Mucosa of descending colon (tissue), 3 donors: ENCODE measurements at regions not wholly inside any gene's neighbourhood (a gene's known extent, or its start where the extent isn't known, plus 50 kb on each side); places are given as distances from the start of the nearest gene placed in this dataset.

Source experiments
- ATAC-seq: fragments of 200-7000 bp; cut with Tn5 transposase; one replicate; pipeline ENCODE4 v1.9.1; 2020; ENCODE audit warnings: mild to moderate bottlenecking, moderate library complexity
- DNase-seq, 3 donors: peaks; one replicate each; pipeline ENCODE4 v3.0.0-alpha.2; 2020
- H3K36me3 ChIP-seq: fragments of 200-600 bp; one replicate; pipeline ENCODE4 v1.8.0; 2021; ENCODE audit warnings: low read depth, mild to moderate bottlenecking
- H3K4me1 ChIP-seq: fragments of 200-600 bp; one replicate; pipeline ENCODE4 v1.8.0; 2021; ENCODE audit warnings: low read depth, mild to moderate bottlenecking
- H3K4me3 ChIP-seq: fragments of 200-600 bp; one replicate; pipeline ENCODE4 v1.8.0; 2021; ENCODE audit warnings: mild to moderate bottlenecking
- H3K9me3 ChIP-seq: fragments of 200-600 bp; one replicate; pipeline ENCODE4 v1.8.0; 2021; ENCODE audit warnings: mild to moderate bottlenecking
- intact Hi-C, 2 donors: fragments of 100-400 bp; cut with DNase I in 1 of 2; cut with micrococcal nuclease in 1 of 2; formaldehyde crosslinking; loops; one replicate each; pipeline versions ENCODE4 v1.11.0 to v1.11.1; 2022; cut with DNase I, micrococcal nuclease
- TF ChIP-seq, protein P1 (sequence below): fragments of 200-600 bp; IDR thresholded peaks from one replicate; pipeline ENCODE4 v1.8.0; 2022; ENCODE audit warnings: antibody characterized with exemption, mild to moderate bottlenecking
- donor health status: DM: no; HTN: no; CAD: no; lungs with moderate emphysema.
- donor health status: DM: no; HTN: no; CAD: no.
- donor health status: DM: no; HTN: yes; CAD: no.

DNA sequence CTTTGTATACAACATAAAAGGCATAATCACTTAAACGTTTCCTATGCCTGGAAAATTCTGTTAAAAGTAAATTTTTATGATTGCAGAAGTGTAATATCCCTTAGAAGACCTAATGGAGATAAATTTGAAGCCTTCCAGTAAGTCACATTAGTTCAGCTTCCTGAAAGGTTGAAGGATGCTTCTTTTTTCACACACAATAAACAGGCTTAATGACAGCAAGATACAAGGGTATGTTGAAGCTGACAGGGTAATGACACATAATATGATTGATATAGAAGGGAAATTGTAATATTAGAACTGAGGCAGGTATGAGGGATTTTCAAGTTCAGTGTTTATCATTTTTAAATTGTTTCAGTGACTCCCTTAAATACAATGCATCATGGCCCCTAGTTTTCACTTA, 161.8 kb upstream of the NAALADL2 start:
- DNase-seq (no peak), ATAC-seq (no peak)
- intact Hi-C loops = no loop called here
- H3K4me1 ChIP-seq = no peaks in the 10 kb centered on the region
- no peak overlapping the region for H3K4me3 ChIP-seq
- TF ChIP-seq, protein P1, sequence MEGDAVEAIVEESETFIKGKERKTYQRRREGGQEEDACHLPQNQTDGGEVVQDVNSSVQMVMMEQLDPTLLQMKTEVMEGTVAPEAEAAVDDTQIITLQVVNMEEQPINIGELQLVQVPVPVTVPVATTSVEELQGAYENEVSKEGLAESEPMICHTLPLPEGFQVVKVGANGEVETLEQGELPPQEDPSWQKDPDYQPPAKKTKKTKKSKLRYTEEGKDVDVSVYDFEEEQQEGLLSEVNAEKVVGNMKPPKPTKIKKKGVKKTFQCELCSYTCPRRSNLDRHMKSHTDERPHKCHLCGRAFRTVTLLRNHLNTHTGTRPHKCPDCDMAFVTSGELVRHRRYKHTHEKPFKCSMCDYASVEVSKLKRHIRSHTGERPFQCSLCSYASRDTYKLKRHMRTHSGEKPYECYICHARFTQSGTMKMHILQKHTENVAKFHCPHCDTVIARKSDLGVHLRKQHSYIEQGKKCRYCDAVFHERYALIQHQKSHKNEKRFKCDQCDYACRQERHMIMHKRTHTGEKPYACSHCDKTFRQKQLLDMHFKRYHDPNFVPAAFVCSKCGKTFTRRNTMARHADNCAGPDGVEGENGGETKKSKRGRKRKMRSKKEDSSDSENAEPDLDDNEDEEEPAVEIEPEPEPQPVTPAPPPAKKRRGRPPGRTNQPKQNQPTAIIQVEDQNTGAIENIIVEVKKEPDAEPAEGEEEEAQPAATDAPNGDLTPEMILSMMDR = no peak
- H3K9me3 ChIP-seq = no peaks in the 10 kb centered on the region
- no peaks in the 10 kb centered on the region for H3K36me3 ChIP-seq

DNA sequence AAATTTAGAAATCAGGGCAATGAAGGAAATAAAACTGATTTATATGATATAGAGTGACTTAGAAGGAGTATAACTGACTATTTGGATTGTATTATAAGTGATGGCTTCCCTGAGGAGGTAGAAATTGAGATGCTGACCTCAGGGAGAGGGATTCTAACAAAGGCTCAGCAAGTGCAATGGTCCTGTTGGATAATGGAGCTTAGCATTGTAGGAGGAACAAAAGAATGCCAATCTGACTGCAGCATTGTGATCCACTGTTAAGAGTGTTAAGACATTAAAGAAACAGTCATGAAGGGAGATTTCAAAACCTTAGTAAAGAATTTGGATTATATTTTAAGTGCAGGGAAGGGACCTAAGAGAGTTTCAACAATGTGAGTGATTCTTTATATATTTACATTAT, 158.4 kb upstream of the NAALADL2 start:
- H3K36me3 ChIP-seq = no peaks in the 10 kb centered on the region
- no peaks in the 10 kb centered on the region for H3K4me1 ChIP-seq
- no peaks in the 10 kb centered on the region for H3K9me3 ChIP-seq
- H3K4me3 ChIP-seq = no peak overlapping the region
- intact Hi-C loops = no loop called here
- no peak for DNase-seq
- TF ChIP-seq, protein P1 = no peak
- ATAC-seq = no peak

DNA sequence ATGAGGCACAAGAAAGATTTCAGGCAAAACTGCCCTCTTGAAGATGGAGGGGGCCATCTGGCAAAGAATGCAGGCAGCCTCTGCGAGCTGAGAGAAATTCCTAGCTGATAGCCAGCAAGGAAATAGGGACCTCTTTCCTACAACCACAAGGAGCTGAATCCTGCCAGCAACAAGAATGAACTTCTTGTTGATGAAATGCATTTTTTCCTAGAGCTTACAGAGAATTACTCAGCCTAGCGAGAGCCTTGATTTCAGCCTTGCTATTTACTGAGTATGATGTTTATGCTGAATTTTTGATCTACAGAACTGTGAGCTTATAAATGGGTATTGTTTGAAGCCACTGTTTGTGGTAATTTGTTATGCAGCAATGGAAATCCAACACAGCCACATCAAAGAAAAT, 148.5 kb upstream of the NAALADL2 start:
- no peaks in the 10 kb centered on the region for H3K36me3 ChIP-seq
- H3K9me3 ChIP-seq = no peaks in the 10 kb centered on the region
- no peak for ATAC-seq

DNA sequence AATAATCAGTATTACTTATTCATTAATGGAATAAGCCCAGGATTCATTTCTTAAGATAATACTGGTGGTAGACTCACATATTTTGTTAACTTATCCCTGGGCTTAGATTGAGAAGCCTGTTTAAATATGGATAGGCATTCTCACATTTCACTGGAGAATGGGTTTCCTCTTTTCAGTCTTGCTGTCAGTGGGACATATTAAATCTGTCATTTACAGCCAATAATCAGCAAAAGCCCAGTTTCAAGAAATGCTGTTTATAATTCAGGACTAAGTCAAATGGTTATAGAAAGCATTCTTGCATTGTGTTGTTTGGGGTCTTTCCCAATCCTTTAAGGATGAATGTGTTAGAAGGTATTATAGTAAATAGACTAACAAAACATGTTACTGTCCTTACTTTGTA, 143.7 kb upstream of the NAALADL2 start:
- no peak for DNase-seq
- Histone ChIP-seq H3K4me3 (no peak overlapping the region), H3K36me3 (no peaks in the 10 kb centered on the region), H3K9me3 (no peaks in the 10 kb centered on the region), H3K4me1 (no peaks in the 10 kb centered on the region)
- intact Hi-C loops = no loop called here
- ATAC-seq = no peak
- TF ChIP-seq, protein P1 = no peak

More for the DNA sequence above, 148.5 kb upstream of the NAALADL2 start:
- TF ChIP-seq, protein P1 = no peak
- Histone ChIP-seq H3K4me3 (no peak overlapping the region), H3K4me1 (no peaks in the 10 kb centered on the region)
- intact Hi-C loops = no loop called here
- no peak for DNase-seq

GRCh38 chr3:174716956-174717505, 142.1 kb upstream of the NAALADL2 start:
- Histone ChIP-seq H3K9me3 (no peaks in the 10 kb centered on the region), H3K36me3 (no peaks in the 10 kb centered on the region), H3K4me1 (no peaks in the 10 kb centered on the region), H3K4me3 (no peak overlapping the region)
- intact Hi-C loops = no loop called here
- DNase-seq (no peak), ATAC-seq (no peak)
- TF ChIP-seq, protein P1 = no peak

DNA sequence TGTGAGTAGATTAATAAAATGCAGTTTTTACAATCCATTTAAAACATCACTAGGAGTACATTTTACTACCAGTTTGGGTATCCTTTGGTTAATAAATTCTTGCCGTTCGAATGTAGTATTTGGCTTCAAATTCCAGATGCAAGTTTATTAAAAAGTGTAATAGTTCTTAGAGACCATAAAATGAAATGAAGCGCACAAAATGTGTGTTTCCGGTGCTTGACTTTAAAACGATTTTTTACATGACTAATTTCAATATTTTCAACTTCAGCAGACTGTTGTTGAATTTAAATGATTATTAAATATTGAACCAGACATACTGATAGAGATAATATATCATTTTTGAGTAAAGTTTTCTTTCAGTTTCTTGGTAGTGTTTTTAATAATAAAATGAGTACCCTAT, 138.4 kb upstream of the NAALADL2 start:
- H3K9me3 ChIP-seq = no peaks in the 10 kb centered on the region
- intact Hi-C loops = no loop called here
- no peak for DNase-seq
- no peak overlapping the region for H3K4me3 ChIP-seq
- H3K4me1 ChIP-seq = no peaks in the 10 kb centered on the region
- TF ChIP-seq, protein P1 = no peak
- ATAC-seq = no peak
- no peaks in the 10 kb centered on the region for H3K36me3 ChIP-seq
